PC-3 (cell line): ENCODE measurements at regions not wholly inside any gene's neighbourhood (a gene's known extent, or its start where the extent isn't known, plus 50 kb on each side); places are given as distances from the start of the nearest gene placed in this dataset.

Experiments used
- ATAC-seq: fragments of 200-7000 bp; cut with Tn5 transposase; 2 replicates; pipeline ENCODE4 v1.9.1; 2020; ENCODE audit warnings: mild to moderate bottlenecking, moderate library complexity
- BruUV-seq: library from RNA; stranded (reverse); fragments of 400-500 nt; replicated peaks from 2 replicates; lab custom pipeline; 2021; lab: Mats Ljungman, UMichigan
- CTCF ChIA-PET: fragments of 300-600 bp; sonication (Branson Sonifier 250); formaldehyde crosslinking; loops from one replicate; lab custom pipeline; 2022; ENCODE audit warnings: antibody characterized with exemption; lab: Charles Lee
- POLR2A ChIA-PET: fragments of 300-600 bp; sonication (Branson Sonifier 250); formaldehyde crosslinking; loops from one replicate; lab custom pipeline; 2022; ENCODE audit warnings: antibody characterized with exemption; ENCODE audit not compliant: unreplicated experiment; lab: Charles Lee
- DNase-seq: peaks from one replicate; pipeline ENCODE4 v3.0.0-alpha.2; 2015
- H2AFZ ChIP-seq: fragments of 300-600 bp; sonication (generic); 2 replicates; pipeline ENCODE4 v1.6.0; 2016; ENCODE audit warnings: antibody characterized with exemption, low read length
- H3F3A ChIP-seq: fragments of 300-600 bp; sonication (generic); one replicate; pipeline ENCODE4 v1.6.0; 2017; ENCODE audit warnings: antibody characterized with exemption, low read length, control low read depth, mild to moderate bottlenecking; ENCODE audit not compliant: unreplicated experiment
- H3K27ac ChIP-seq: fragments of 300-600 bp; sonication (generic); 2 replicates; pipeline ENCODE4 v1.5.1; 2016; ENCODE audit warnings: mild to moderate bottlenecking, low read length
- H3K27me3 ChIP-seq: fragments of 300-600 bp; sonication (generic); 2 replicates; pipeline ENCODE4 v1.6.1; 2016; ENCODE audit warnings: low read length, mixed read lengths
- H3K36me3 ChIP-seq: fragments of 300-600 bp; sonication (generic); 2 replicates; pipeline ENCODE4 v1.6.1; 2016; ENCODE audit warnings: low read depth, mixed run types, low read length, mixed read lengths
- H3K4me1 ChIP-seq: fragments of 300-600 bp; sonication (generic); 2 replicates; pipeline ENCODE4 v1.5.1; 2016; ENCODE audit warnings: low read length; ENCODE audit not compliant: insufficient read depth
- H3K4me2 ChIP-seq: fragments of 300-600 bp; sonication (generic); 2 replicates; pipeline ENCODE4 v1.6.0; 2016; ENCODE audit warnings: low read length
- H3K4me3 ChIP-seq: fragments of 300-600 bp; sonication (generic); 2 replicates; pipeline ENCODE4 v1.5.1; 2016; ENCODE audit warnings: mild to moderate bottlenecking, low read length, mixed read lengths
- H3K79me2 ChIP-seq: fragments of 300-600 bp; sonication (generic); 2 replicates; pipeline ENCODE4 v1.6.1; 2017; ENCODE audit warnings: low read length, mixed read lengths
- H3K9ac ChIP-seq: fragments of 300-600 bp; sonication (generic); 2 replicates; pipeline ENCODE4 v1.6.0; 2016; ENCODE audit warnings: mild to moderate bottlenecking, low read length
- H3K9me2 ChIP-seq: fragments of 300-600 bp; sonication (generic); replicated peaks from 2 replicates; pipeline ENCODE4 v1.6.1; 2016; ENCODE audit warnings: mixed run types, low read length, mixed read lengths
- H3K9me3 ChIP-seq: fragments of 300-600 bp; sonication (generic); 2 replicates; pipeline ENCODE4 v1.6.1; 2016; ENCODE audit warnings: low read length, mixed read lengths
- H4K20me1 ChIP-seq: fragments of 300-600 bp; sonication (generic); 2 replicates; pipeline ENCODE4 v1.6.1; 2016; ENCODE audit warnings: low read length, mixed read lengths
- CTCF ChIP-seq: fragments of 300-600 bp; sonication (generic); conservative IDR thresholded peaks from 2 replicates; pipeline ENCODE4 v1.5.1; 2017; ENCODE audit warnings: antibody characterized with exemption, low read depth, mild to moderate bottlenecking, low read length
- EZH2 ChIP-seq: fragments of 300-600 bp; sonication (generic); IDR thresholded peaks from one replicate; pipeline ENCODE4 v1.6.1; 2017; ENCODE audit warnings: antibody characterized with exemption, mild to moderate bottlenecking, low read length; ENCODE audit not compliant: unreplicated experiment
- EZH2phosphoT487 ChIP-seq: fragments of 300-600 bp; sonication (generic); IDR thresholded peaks from 2 replicates; pipeline ENCODE4 v1.6.1; 2018; ENCODE audit warnings: mild to moderate bottlenecking, antibody characterized with exemption, low read length, borderline replicate concordance
- intact Hi-C: fragments of 100-400 bp; cut with micrococcal nuclease; formaldehyde crosslinking; loops from 2 replicates; pipeline ENCODE4 v1.9.0; 2023

DNA sequence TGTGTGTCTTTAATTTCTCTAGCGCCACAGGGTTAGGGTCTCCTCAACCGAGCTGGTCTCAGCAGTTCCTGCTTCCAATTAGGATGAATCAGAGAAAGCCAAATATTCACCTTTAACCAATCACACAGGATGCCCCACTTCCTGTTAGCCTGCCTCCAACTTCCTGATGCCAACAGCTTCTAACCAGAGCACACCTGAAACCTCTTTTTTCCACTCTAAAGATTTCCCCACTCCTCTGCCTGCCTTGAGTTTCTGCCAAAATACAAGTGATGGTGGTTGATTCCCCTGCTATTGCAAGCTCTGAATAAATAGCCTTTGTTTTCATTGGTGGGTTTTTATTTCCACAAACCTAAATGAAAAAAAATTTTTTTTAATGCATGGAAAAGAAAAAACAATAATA is 144.7 kb upstream of the UST start:
- CTCF ChIA-PET, result no interaction called here
- Histone ChIP-seq H3K4me2 (no peak overlapping the region), H3K9ac (no peak overlapping the region), H3F3A (no peaks in the 10 kb centered on the region), H3K4me3 (no peak overlapping the region), H2AFZ (no peak overlapping the region), H3K4me1 (no peaks in the 10 kb centered on the region), H3K27ac (no peak overlapping the region), H3K79me2 (no peaks in the 10 kb centered on the region), H3K36me3 (no peaks in the 10 kb centered on the region), H3K27me3 (no peaks in the 10 kb centered on the region), H3K9me3 (no peaks in the 10 kb centered on the region), H3K9me2 (no peaks in the 10 kb centered on the region), H4K20me1 (no peaks in the 10 kb centered on the region)
- no peak for TF ChIP-seq EZH2phosphoT487
- no peak for TF ChIP-seq CTCF
- TF ChIP-seq EZH2, result no peak
- POLR2A ChIA-PET, result no interaction called here
- intact Hi-C loops, result no loop called here
- DNase-seq (no peak), ATAC-seq (no peak)
- BruUV-seq, result no TSS peak

DNA sequence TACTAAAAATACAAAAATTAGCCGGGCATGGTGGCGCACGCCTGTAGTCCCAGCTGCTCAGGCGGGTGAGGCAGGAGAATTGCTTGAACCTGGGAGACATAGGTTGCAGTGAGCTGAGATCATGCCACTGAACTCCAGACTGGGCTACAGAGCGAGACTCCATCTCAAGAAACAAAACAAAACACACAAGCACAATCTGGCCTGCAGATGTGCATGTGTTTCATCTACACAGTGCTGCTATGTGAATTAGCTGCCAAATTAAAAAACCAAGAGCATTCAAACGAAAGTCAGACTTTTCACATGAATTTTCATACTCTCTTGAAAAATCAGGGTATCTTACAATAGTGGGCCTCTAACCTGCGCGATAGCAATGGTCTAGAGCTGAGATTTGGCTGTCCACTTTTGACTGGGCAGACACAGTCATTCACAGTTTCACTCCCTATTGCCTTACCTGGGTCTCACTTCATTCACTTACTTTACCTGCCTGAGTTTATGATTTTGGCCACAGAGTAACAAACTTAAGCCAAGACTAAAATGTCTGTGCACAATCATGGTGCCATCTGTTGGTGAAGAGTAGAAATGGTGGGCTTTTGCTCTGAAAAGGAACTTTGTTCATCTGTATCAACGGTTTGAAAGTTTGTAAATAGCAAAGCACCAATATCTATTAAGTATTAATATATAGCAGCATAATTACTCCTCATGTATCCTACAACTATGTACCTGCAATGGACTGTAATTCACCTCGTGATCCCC is 138.5 kb upstream of the UST start:
- Histone ChIP-seq H3K9me2 (no peaks in the 10 kb centered on the region), H3K9ac (no peak overlapping the region), H3K4me1 (no peaks in the 10 kb centered on the region), H3K79me2 (no peaks in the 10 kb centered on the region), H3K36me3 (no peaks in the 10 kb centered on the region), H3K9me3 (no peaks in the 10 kb centered on the region), H4K20me1 (no peaks in the 10 kb centered on the region), H2AFZ (no peak overlapping the region), H3K4me2 (no peak overlapping the region), H3K4me3 (no peak overlapping the region), H3K27ac (no peak overlapping the region), H3F3A (no peaks in the 10 kb centered on the region), H3K27me3 (no peaks in the 10 kb centered on the region)
- DNase-seq (peak; percentile 42), ATAC-seq (no peak)
- TF ChIP-seq EZH2phosphoT487, result no peak
- peak; percentile 67 for TF ChIP-seq CTCF
- ChIA-PET CTCF (no interaction called here), POLR2A (no interaction called here)
- BruUV-seq, result no TSS peak
- intact Hi-C loops, result loop anchor here (2.0 to 5.0 kb wide), 2 partner anchors 30 to 41 kb away; no protein-coding TSS in a partner anchor

- H3K9ac ChIP-seq, result no peak overlapping the region
- no peak overlapping the region for H3K27ac ChIP-seq
- H3F3A ChIP-seq, result no peaks in the 10 kb centered on the region
- no peaks in the 10 kb centered on the region for H3K4me1 ChIP-seq
- no peaks in the 10 kb centered on the region for H4K20me1 ChIP-seq
- peak overlapping the region; percentile 40; the same call in 1 of the 2 replicates for H2AFZ ChIP-seq
- DNase-seq (peak; percentile 63), ATAC-seq (peak; percentile 91)
- H3K4me3 ChIP-seq, result no peak overlapping the region
- TF ChIP-seq EZH2 (no peak), CTCF (no peak), EZH2phosphoT487 (no peak)
- POLR2A ChIA-PET, result no interaction called here
- CTCF ChIA-PET, result no interaction called here
- no peaks in the 10 kb centered on the region for H3K79me2 ChIP-seq
- H3K9me3 ChIP-seq, result no peaks in the 10 kb centered on the region
- H3K4me2 ChIP-seq, result peak overlapping the region; percentile 42
- no peaks in the 10 kb centered on the region for H3K27me3 ChIP-seq
- H3K36me3 ChIP-seq, result no peaks in the 10 kb centered on the region
- intact Hi-C loops, result loop anchor here (1.0 to 10.0 kb wide), 2 partner anchors 94 to 337 kb away; no protein-coding TSS in a partner anchor
- no peaks in the 10 kb centered on the region for H3K9me2 ChIP-seq
- BruUV-seq, result no TSS peak
Measured at GRCh38 chr6:148611213-148611612, 135.6 kb upstream of the UST start.
